ENCODE measurements at regions not wholly inside any gene's neighbourhood (a gene's known extent, or its start where the extent isn't known, plus 50 kb on each side); places are given as distances from the start of the nearest gene placed in this dataset.

GRCh38 chr15:49718846-49719245, 98.0 kb downstream of the DTWD1 start:
- H3K27me3 ChIP-seq = no peaks in the 10 kb centered on the region
- H3K9me3 ChIP-seq = no peaks in the 10 kb centered on the region
- no peak overlapping the region for H3K4me3 ChIP-seq
- H3K27ac ChIP-seq = peak overlapping the region in 2 of 4 donors; percentile 10 to 24
- in situ Hi-C loops (cut with MboI; ENCODE audit: low pct_ligation_motif_present in 1 of 4, low pct_unique_long_range_greater_than_20kb in 1 of 4, low sequenced_read_pairs in 3 of 4) = no loop called here
- TF ChIP-seq POLR2A (IDR thresholded peaks at IDR 0.05) (no peak), POLR2AphosphoS5 (IDR thresholded peaks at IDR 0.05) (no peak), CTCF (IDR thresholded peaks at IDR 0.05) (no peak), EP300 (IDR thresholded peaks at IDR 0.05; ENCODE audit: low read depth) (no peak)
- H3K36me3 ChIP-seq = no peaks in the 10 kb centered on the region
- WGBS, 2 donors (ENCODE audit: low coverage in 1 of 2) = 77 to 81% methylated on average over 3 of the region's 3 CpGs
- no peak for DNase-seq
- H3K4me1 ChIP-seq = no peaks in the 10 kb centered on the region
- intact Hi-C loops (cut with DNase I; ENCODE audit: low total_unique reads) = no loop called here

- DNase-seq = no peak
- no peak overlapping the region for H3K4me3 ChIP-seq
- H3K4me1 ChIP-seq = no peaks in the 10 kb centered on the region
- in situ Hi-C loops (cut with MboI; ENCODE audit: low pct_ligation_motif_present in 1 of 4, low pct_unique_long_range_greater_than_20kb in 1 of 4, low sequenced_read_pairs in 3 of 4) = no loop called here
- intact Hi-C loops (cut with DNase I; ENCODE audit: low total_unique reads) = no loop called here
- no peaks in the 10 kb centered on the region for H3K9me3 ChIP-seq
- WGBS, 2 donors (ENCODE audit: low coverage in 1 of 2) = 87 to 93% methylated on average over 3 of the region's 3 CpGs
- TF ChIP-seq EP300 (IDR thresholded peaks at IDR 0.05; ENCODE audit: low read depth) (no peak), CTCF (IDR thresholded peaks at IDR 0.05) (no peak), POLR2A (IDR thresholded peaks at IDR 0.05) (no peak), POLR2AphosphoS5 (IDR thresholded peaks at IDR 0.05) (no peak)
- H3K36me3 ChIP-seq = no peaks in the 10 kb centered on the region
- no peaks in the 10 kb centered on the region for H3K27me3 ChIP-seq
- no peak overlapping the region for H3K27ac ChIP-seq
Measured at GRCh38 chr15:49720261-49720660, 99.4 kb downstream of the DTWD1 start.

- intact Hi-C loops (cut with DNase I; ENCODE audit: low total_unique reads) (no loop called here), in situ Hi-C loops (cut with MboI; ENCODE audit: low pct_ligation_motif_present in 1 of 4, low pct_unique_long_range_greater_than_20kb in 1 of 4, low sequenced_read_pairs in 3 of 4) (no loop called here)
- no peaks in the 10 kb centered on the region for H3K27me3 ChIP-seq
- no peak overlapping the region for H3K4me3 ChIP-seq
- no peaks in the 10 kb centered on the region for H3K36me3 ChIP-seq
- no peaks in the 10 kb centered on the region for H3K4me1 ChIP-seq
- no peaks in the 10 kb centered on the region for H3K9me3 ChIP-seq
- 100% methylated on average over 1 of the region's 1 CpG for WGBS, 2 donors (ENCODE audit: low coverage in 1 of 2)
- no peak for DNase-seq
- H3K27ac ChIP-seq = no peak overlapping the region
- TF ChIP-seq POLR2AphosphoS5 (IDR thresholded peaks at IDR 0.05) = no peak
- no peak for TF ChIP-seq EP300 (IDR thresholded peaks at IDR 0.05; ENCODE audit: low read depth)
- no peak for TF ChIP-seq POLR2A (IDR thresholded peaks at IDR 0.05)
- no peak for TF ChIP-seq CTCF (IDR thresholded peaks at IDR 0.05)
Measured at GRCh38 chr15:49721091-49721490, 100.2 kb downstream of the DTWD1 start.

- H3K4me3 ChIP-seq = no peak overlapping the region
- intact Hi-C loops (cut with DNase I; ENCODE audit: low total_unique reads) = no loop called here
- DNase-seq = no peak
- H3K36me3 ChIP-seq = no peaks in the 10 kb centered on the region
- in situ Hi-C loops (cut with MboI; ENCODE audit: low pct_ligation_motif_present in 1 of 4, low pct_unique_long_range_greater_than_20kb in 1 of 4, low sequenced_read_pairs in 3 of 4) = no loop called here
- no peaks in the 10 kb centered on the region for H3K9me3 ChIP-seq
- H3K4me1 ChIP-seq = no peaks in the 10 kb centered on the region
- H3K27me3 ChIP-seq = no peaks in the 10 kb centered on the region
- TF ChIP-seq CTCF (IDR thresholded peaks at IDR 0.05) (no peak), POLR2AphosphoS5 (IDR thresholded peaks at IDR 0.05) (no peak), POLR2A (IDR thresholded peaks at IDR 0.05) (no peak), EP300 (IDR thresholded peaks at IDR 0.05; ENCODE audit: low read depth) (no peak)
- no peak overlapping the region for H3K27ac ChIP-seq
- 87 to 100% methylated on average over 1 of the region's 1 CpG for WGBS, 2 donors (ENCODE audit: low coverage in 1 of 2)
Measured at GRCh38 chr15:49721621-49722020, 100.8 kb downstream of the DTWD1 start.

All from transverse colon (tissue), 4 donors.